Breast epithelium (tissue), 4 donors: ENCODE measurements at regions not wholly inside any gene's neighbourhood (a gene's known extent, or its start where the extent isn't known, plus 50 kb on each side); places are given as distances from the start of the nearest gene placed in this dataset.

Source experiments
- DNase-seq, 2 donors: peaks; one replicate each; pipeline ENCODE4 v3.0.0-alpha.2; 2019; ENCODE audit warnings: low spot score in 2 of 2
- H3K27ac ChIP-seq, 2 donors: fragments of 200-600 bp; sonication (generic) in 1 of 2; one replicate each; pipeline ENCODE4 v1.5.1; 2016 to 2019; ENCODE audit warnings: mild to moderate bottlenecking in 1 of 2
- H3K27me3 ChIP-seq, 2 donors: fragments of 200-600 bp; sonication (generic) in 1 of 2; one replicate each; pipeline versions ENCODE4 v1.5.1 to v1.6.0; 2017 to 2019; ENCODE audit warnings: control low read depth in 1 of 2, mild to moderate bottlenecking in 1 of 2
- H3K36me3 ChIP-seq: fragments of 200-600 bp; one replicate; pipeline ENCODE4 v1.5.1; 2019
- H3K4me1 ChIP-seq, 2 donors: fragments of 200-600 bp; sonication (generic); one replicate each; pipeline ENCODE4 v1.5.1; 2016 to 2019; ENCODE audit warnings: control low read depth in 1 of 2
- H3K4me3 ChIP-seq, 3 donors: fragments of 200-600 bp; sonication (generic); 1 replicate in 2 of 3; 2 replicates in 1 of 3; pipeline ENCODE4 v1.5.1; 2016 to 2019; ENCODE audit warnings: mild to moderate bottlenecking in 3 of 3, moderate library complexity in 2 of 3
- H3K9me3 ChIP-seq, 2 donors: fragments of 200-600 bp; sonication (generic) in 1 of 2; one replicate each; pipeline ENCODE4 v1.5.1; 2016 to 2019; ENCODE audit warnings: control low read depth in 1 of 2
- POLR2A ChIP-seq: fragments of 450-650 bp; IDR thresholded peaks from one replicate; pipeline ENCODE4 v1.6.1; 2016; ENCODE audit warnings: antibody characterized with exemption, mild to moderate bottlenecking, moderate library complexity
- POLR2AphosphoS5 ChIP-seq, 3 donors: sonication (generic); formaldehyde crosslinking; IDR thresholded peaks; one replicate each; pipeline ENCODE4 v1.6.1; 2017; ENCODE audit warnings: antibody characterized with exemption in 3 of 3
- intact Hi-C: fragments of 100-400 bp; cut with DNase I; formaldehyde crosslinking; loops from one replicate; pipeline ENCODE4 v1.15.1; 2023; ENCODE audit warnings: low total_unique reads
- TF ChIP-seq, protein P1 (sequence below), 3 donors: fragments of 450-650 bp; IDR thresholded peaks; one replicate each; pipeline ENCODE4 v1.5.1; 2016 to 2017; ENCODE audit warnings: antibody characterized with exemption in 3 of 3, mild to moderate bottlenecking in 3 of 3, moderate library complexity in 3 of 3

DNA sequence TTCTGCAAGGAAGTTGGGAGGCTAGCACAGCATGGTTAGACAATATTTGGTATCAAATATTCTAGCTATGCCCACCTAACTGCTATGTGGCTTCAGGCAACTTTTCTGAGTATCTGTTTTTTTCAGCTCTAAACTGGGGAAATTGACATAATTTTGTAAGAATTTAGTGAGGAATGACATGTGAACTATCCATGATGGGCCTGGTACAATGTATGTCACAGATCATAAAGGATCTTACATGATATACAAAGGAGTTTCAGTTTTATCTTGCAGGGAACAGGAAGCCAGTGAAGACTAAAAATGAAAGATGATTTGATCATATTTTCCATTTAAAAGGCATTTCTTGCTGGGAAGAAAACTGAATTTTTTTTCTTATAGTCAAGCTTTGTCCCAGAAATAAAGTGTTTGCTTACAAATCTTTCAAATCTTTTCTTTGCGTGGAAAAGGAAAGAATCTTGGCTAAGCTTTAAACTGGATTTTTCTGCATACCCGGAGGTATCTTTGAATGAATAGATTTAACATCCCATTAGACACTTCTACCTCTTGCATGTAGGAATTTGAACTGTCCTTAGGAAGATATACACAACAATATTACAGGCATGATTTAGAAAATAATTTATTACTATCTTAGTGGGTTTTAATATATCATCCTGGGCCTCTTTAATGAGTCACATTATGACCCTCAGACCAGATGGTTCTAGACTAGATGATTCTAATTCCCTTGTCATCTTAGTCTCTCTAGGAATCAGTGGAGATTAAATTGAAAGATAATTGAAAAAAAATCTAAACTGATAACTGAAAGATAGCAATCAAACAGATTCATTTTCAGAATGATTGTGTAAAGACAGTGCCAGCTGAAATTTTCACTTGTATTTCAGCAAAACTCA lies 436.0 kb upstream of the THBS1 start:
- Histone ChIP-seq H3K4me3 (no peak overlapping the region), H3K27ac (no peak overlapping the region), H3K4me1 (no peaks in the 10 kb centered on the region), H3K27me3 (no peaks in the 10 kb centered on the region), H3K36me3 (no peaks in the 10 kb centered on the region), H3K9me3 (no peaks in the 10 kb centered on the region)
- intact Hi-C loops = no loop called here
- DNase-seq = no peak
- TF ChIP-seq POLR2A = no peak
- TF ChIP-seq, protein P1, sequence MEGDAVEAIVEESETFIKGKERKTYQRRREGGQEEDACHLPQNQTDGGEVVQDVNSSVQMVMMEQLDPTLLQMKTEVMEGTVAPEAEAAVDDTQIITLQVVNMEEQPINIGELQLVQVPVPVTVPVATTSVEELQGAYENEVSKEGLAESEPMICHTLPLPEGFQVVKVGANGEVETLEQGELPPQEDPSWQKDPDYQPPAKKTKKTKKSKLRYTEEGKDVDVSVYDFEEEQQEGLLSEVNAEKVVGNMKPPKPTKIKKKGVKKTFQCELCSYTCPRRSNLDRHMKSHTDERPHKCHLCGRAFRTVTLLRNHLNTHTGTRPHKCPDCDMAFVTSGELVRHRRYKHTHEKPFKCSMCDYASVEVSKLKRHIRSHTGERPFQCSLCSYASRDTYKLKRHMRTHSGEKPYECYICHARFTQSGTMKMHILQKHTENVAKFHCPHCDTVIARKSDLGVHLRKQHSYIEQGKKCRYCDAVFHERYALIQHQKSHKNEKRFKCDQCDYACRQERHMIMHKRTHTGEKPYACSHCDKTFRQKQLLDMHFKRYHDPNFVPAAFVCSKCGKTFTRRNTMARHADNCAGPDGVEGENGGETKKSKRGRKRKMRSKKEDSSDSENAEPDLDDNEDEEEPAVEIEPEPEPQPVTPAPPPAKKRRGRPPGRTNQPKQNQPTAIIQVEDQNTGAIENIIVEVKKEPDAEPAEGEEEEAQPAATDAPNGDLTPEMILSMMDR (IDR thresholded peaks at IDR 0.05) = no peak
- TF ChIP-seq POLR2AphosphoS5 (IDR thresholded peaks at IDR 0.05) = no peak

DNA sequence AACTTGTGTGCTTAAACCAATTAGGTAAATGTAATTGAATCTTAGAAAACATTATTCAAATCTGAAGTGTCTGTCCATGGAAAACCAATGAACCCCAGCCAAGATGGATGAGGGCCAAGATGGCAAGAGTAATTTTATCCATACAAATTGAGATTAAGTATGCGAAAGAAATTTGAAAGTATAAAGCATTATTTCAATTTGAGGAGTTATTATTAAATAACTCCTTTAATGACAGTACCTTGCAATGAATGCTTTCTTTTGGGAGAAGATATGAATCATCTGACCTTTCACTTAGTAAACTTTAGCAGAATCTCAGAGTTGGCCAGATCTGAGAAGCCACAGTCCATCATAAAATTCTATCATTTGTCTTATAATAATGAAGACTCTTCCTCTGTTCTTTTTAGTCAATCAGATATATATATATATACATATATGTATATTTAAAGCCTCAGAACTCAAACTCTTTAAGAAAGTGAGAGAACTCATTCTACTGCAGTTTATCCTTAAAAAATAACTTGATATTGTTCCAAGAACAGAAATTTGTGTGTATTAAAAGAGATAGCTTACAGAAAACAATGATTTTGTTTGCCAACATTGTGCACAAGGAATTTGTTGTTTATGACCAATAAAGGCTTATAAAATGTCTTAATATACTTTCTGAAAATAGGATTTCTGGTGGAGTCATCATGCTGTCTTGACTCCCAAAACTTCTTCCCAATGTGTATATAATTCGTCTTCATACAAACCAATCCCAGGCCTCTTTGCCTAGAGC lies 434.8 kb upstream of the THBS1 start:
- Histone ChIP-seq H3K36me3 (no peaks in the 10 kb centered on the region), H3K9me3 (no peaks in the 10 kb centered on the region), H3K4me3 (no peak overlapping the region), H3K4me1 (no peaks in the 10 kb centered on the region), H3K27me3 (no peaks in the 10 kb centered on the region), H3K27ac (no peak overlapping the region)
- intact Hi-C loops = no loop called here
- TF ChIP-seq POLR2A (no peak), POLR2AphosphoS5 (IDR thresholded peaks at IDR 0.05) (no peak)
- TF ChIP-seq, protein P1 (IDR thresholded peaks at IDR 0.05) = no peak
- no peak for DNase-seq

DNA sequence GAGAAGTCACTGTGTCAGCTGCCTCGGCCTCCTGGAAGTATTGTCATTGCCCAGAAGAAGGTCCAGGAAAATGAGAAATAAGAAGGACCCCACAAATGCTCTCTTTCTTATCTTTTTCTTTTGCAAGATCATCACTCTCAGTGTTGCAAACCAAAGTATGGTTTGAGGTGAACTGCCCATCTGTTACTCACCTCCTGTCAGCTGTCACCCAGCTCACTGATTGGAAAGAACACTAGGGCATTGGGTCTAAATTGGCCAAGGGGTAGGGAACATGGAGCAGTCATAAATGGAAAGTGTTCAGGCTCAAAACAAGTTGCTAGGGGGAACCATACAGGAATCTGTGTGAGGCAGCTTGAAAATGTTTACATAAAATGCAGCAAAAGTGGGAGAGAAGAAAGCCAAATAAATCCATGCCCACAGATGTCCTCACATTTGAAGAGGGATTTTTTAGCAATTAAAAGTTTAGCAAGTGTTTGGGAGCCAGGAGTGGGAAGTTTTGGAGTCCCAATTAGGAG lies 431.2 kb upstream of the THBS1 start:
- H3K4me1 ChIP-seq = no peaks in the 10 kb centered on the region
- intact Hi-C loops = no loop called here
- no peaks in the 10 kb centered on the region for H3K36me3 ChIP-seq
- H3K27me3 ChIP-seq = no peaks in the 10 kb centered on the region
- DNase-seq = no peak
- H3K9me3 ChIP-seq = no peaks in the 10 kb centered on the region
- H3K4me3 ChIP-seq = no peak overlapping the region
- H3K27ac ChIP-seq = no peak overlapping the region
- TF ChIP-seq, protein P1 (IDR thresholded peaks at IDR 0.05) = no peak
- no peak for TF ChIP-seq POLR2A
- no peak for TF ChIP-seq POLR2AphosphoS5 (IDR thresholded peaks at IDR 0.05)

DNA sequence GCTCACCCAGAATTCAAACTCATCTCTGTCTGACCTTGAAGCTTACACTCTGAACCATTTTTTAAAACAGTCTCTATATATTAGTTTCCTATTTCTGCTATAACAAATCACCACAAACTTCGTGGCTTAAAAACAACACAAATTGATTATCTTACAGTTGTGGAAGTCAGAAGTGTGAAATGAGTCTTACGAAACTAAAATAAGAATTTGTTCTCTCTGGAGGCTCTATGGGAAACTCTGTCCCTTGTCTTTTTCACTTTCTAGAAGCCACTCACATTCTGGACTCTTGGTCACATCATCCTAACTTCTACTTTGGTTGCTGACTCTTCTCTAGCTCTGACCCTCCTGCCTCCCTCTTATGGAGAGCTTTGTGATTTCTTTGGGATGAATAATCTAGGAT lies 429.3 kb upstream of the THBS1 start:
- H3K4me1 ChIP-seq = no peaks in the 10 kb centered on the region
- H3K27ac ChIP-seq = no peak overlapping the region
- H3K36me3 ChIP-seq = no peaks in the 10 kb centered on the region
- H3K9me3 ChIP-seq = no peaks in the 10 kb centered on the region
- TF ChIP-seq POLR2AphosphoS5 (IDR thresholded peaks at IDR 0.05) (no peak), POLR2A (no peak)
- TF ChIP-seq, protein P1 (IDR thresholded peaks at IDR 0.05) = no peak
- no peak for DNase-seq
- intact Hi-C loops = no loop called here
- no peak overlapping the region for H3K4me3 ChIP-seq
- H3K27me3 ChIP-seq = no peaks in the 10 kb centered on the region
